ENCODE measurements at regions not wholly inside any gene's neighbourhood (a gene's known extent, or its start where the extent isn't known, plus 50 kb on each side); places are given as distances from the start of the nearest gene placed in this dataset.

- no peak for TF ChIP-seq CTCF (IDR thresholded peaks at IDR 0.05; ENCODE audit: low read length)
- no peak for TF ChIP-seq EZH2 (IDR thresholded peaks at IDR 0.05; ENCODE audit: borderline replicate concordance, low read length)
These were observed 1417.5 kb upstream of the SEL1L start for GRCh38 chr14:82951171-82951570.
